Stimulated activated CD4-positive, alpha-beta T cell treated with anti-CD3 and anti-CD28 coated beads, Interleukin-1b, Interleukin-23, amount 100 ng/mL, for 4 hours (primary cell): ENCODE measurements at regions not wholly inside any gene's neighbourhood (a gene's known extent, or its start where the extent isn't known, plus 50 kb on each side); places are given as distances from the start of the nearest gene placed in this dataset.
"Not testable (repeated sequence)": the region's sequence is repeated elsewhere in the genome, so short reads cannot be mapped to it uniquely, and the experiment has no call there.

Source experiments
- DNase-seq, 2 donors: peaks; one replicate each; pipeline ENCODE4 v3.0.0-alpha.2; 2020; ENCODE audit warnings: low read depth in 2 of 2

- no peak for DNase-seq
Measured at GRCh38 chr12:23253191-23253590, 628.2 kb downstream of the ETNK1 start.

DNA sequence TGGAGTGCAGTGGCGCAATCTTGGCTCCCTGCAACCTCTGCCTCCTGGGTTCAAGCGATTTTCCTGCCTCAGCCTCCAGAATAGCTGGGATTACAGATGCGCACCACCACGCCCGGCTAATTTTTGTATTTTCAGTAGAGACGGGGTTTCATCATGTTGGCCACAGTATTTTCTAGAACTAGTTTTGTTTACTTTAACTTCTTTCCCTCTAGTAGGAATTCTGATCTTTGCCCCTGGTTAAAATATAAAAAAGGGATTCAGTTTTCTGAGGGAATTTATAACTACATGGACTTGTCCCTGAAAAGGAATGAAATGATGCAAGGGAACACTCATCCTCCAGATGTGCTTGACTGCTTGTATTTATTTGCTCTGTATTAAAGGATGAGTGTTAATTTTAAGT is 628.9 kb downstream of the ETNK1 start:
- not testable (repeated sequence) for DNase-seq

DNA sequence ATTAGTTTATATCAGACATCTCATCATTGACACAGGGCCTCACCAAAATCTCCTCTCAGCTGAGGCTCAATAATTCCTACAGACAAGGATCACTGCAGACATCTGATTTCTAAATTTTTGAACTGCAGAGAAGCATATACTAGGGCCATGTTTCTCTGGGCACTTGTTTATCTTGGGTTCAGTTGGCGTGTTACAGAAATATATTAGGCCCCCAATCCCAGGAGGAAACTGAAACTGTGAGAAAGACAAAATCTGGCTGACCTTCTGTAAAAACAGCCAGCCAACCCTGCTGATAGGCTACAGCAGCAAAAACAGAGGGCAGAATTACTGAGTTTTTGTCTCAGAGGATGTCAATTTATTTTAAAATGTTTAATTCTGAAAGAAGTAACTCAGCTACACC is 634.6 kb downstream of the ETNK1 start:
- no peak for DNase-seq

DNA sequence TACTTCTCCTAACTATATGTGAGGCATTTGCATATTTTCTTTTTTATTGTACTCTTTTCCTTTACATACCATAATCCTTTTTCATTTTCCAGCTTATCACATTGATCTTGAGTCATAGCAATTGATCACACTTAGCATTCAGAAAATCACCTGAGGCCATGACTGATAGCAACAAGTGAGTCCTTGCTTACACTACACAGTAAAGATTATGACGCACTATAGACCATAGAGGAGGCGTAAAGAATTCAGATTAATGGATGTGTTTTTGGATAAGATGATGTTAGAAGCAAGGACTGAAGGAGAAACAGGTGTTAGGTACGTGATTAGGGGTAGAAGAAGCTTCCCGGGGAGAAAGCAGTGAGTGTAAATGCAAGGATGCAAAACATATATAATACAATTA is 637.7 kb downstream of the ETNK1 start:
- DNase-seq: no peak

DNA sequence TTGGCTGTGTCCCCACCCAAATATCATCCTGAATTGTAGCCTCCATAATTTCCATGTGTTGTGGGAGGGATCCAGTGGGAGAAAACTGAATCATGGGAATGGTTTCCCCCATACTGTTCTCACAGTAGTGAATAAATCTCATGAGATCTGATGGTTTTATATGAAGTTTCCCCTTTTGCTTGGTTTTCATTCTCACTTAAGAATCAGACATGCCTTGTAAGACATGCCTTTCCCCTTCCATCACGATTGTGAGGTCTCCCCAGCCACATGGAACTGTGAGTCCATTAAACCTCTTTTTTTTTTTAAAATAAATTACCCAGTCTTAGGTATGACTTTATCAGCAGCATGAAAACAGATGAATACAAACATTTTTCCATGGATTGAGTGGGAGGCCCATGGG is 652.9 kb downstream of the ETNK1 start:
- DNase-seq: no peak

DNA sequence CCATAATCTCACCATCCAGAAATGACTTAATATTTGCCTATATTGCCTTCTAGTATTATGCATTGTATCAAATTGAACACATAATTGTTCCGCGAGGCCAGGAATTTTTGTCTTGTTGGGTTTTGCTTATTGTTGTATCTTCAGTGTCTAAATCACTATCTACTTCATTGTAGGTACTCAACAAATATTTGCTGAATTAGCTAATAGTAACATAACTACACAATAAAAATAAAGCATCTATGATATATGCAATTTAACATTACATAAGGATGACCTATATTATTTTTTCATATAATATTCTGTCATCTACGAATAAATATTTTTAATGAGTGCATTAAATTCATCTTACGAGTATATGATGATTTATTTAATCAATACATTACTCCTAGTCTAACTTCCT is 656.3 kb downstream of the ETNK1 start:
- DNase-seq: no peak

DNA sequence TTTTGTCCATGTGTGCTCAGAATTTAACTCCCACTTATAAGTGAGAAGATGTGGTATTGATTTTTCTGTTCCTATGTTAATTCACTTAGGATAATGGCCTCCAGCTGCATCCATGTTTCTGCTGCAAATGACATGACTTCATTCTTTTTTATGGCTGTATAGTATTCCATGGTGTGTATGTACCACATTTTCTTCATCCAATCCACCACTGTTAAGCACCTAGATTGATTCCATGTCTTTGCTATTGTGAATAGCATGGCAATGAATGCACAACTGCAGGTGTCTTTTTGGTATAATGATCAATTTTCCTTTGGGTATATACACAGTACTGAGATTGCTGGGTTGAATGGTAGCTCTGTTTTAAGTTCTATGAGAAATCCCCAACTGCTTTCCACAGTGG is 657.7 kb downstream of the ETNK1 start:
- no peak for DNase-seq

DNA sequence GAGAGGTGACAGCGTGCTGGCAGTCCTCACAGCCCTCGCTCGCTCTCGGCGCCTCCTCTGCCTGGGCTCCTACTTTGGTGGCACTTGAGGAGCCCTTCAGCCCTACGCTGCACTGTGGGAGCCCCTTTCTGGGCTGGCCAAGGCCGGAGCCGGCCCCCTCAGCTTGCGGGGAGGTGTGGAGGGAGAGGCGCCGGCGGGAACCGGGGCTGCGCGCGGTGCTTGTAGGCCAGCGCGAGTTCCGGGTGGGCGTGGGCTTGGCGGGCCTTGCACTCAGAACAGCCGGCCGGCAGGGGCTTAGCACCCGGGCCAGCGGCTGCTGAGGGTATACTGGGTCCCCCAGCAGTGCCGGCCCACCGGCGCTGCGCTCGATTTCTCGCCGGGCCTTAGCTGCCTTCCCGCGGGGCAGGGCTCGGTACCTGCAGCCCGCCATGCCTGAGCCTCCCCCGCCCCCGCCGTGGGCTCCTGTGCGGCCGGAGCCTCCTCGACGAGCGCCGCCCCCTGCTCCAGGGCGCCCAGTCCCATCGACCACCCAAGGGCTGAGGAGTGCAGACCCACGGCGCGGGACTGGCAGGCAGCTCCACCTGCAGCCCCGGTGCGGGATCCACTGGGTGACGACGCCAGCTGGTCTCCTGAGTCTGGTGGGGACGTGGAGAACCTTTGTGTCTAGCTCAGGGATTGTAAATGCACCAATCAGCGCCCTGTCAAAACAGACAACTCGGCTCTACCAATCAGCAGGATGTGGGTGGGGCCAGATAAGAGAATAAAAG is 661.0 kb downstream of the ETNK1 start:
- DNase-seq: not testable (repeated sequence)

DNA sequence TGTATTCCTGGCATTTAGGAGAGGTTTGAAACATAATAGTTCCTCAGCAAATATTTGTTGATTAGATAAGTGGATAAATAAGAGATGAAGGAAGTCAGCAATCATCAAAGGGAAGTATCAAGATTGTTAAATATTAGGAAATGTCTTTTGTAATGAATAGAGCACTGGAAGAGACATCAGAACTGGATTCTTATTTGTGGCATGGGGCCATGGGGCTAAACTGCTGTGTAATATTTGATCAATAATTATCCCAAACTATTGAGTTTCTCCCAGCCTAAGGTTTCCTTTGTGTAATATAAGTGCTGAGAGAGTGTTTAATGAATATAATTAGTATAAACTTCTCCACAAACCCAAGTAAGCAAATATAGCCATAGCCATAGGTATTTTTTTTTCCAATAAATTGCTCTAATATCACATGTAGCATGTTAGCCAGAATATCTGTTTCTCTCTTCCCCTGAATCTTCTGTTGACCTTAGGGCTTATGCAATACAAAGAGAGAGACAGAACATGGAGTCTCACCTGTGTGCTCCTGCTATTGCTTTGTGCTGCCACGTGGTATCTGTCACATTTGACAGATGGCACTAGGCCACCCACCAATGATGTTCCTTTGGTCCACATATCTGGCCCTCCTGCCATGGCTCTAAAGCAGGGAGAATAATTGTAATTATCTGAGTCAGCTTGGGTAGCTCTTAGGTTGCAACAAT is 658.7 kb downstream of the SOX5 start:
- no peak for DNase-seq

DNA sequence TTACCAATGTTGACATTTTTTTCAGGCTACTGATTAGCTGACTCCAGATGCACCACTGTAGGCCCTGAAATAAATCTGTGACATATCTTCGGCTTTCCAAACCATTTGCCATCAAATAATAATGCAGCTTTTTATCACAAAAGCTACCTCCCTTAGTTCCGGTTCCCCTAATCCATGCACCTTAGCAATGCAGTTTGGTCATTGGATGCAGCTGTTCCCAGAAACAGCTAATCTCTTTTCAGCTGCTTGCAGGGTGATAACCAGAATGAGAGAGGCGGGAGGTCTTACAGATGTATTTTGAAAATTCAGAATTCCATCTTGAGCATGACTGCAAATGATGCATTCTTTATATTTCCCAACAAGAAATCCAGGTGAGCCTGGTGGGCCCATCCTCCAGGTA is 646.2 kb downstream of the SOX5 start:
- DNase-seq: no peak

DNA sequence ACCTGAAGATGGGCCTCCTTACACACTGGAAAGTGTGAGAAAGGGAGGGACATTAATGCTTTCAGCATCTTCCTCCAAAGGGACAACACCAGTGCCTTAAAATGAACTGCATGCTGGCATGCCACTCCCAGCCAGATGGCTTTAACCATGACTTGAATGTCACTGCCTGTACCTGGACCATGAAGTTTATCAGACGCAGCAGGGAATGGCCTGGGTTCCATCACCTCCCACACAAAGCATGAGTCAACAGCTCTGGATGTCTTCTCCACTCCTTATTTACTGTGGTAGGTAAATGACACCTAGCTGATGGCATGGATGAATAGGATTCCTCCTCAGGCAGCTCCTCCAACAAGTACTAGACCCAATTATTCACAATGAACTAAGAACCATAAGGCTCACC is 645.6 kb downstream of the SOX5 start:
- DNase-seq: no peak

DNA sequence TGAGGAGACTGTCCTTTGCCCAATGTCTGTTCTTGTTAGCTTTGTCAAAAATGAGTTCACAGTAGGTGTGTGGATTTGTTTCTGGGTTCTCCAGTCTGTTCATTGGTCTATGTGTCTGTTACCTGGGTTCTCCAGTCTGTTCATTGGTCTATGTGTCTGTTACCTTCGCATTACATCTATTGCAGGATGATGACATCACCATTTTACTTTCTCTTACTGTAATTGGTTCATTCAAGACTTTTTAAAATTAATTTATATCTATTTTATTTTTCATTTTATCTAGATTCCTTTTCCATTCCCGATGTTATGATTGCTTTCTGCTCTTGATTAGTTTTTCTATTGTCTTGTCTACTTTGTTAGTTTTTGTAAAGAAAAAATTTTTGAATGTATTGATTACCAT is 615.5 kb downstream of the SOX5 start:
- DNase-seq: no peak

DNA sequence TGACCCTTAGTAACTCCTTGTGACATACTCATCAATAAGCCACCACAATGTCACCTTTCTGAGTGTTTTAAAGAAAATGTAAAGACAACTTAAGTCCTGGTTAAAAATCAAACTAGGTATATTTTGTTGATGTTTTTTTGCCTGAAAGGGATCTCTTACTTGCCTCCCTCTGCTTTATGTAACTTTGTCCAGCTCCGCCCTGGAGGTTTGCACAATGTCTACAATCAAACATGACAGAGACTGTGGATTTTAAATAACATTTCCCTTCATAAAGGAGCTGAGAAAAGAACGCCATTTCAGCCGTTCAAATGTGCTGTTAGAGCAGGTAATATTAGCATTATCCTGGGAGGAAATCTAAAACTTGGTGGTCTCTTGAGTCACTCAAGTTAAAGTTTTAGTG is 613.9 kb downstream of the SOX5 start:
- no peak for DNase-seq

DNA sequence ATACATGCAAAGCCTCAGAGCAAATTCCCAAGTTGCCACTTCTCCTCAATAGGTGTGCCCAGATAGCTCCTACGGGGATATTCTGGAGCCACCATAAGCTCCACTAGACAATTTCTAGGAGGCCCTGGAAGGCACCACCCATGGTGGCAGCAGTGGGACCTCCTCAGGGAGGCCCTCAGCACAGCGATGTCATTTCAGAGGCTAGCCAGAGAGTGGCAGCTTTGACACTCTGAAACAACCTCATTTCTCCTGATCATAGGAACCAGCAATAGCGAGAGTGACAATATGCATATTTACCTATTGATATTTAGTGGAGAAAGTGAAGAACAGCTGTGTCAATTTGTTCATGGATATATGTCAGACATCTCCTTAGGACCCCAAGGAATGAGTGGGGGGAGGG is 612.3 kb downstream of the SOX5 start:
- DNase-seq: no peak

DNA sequence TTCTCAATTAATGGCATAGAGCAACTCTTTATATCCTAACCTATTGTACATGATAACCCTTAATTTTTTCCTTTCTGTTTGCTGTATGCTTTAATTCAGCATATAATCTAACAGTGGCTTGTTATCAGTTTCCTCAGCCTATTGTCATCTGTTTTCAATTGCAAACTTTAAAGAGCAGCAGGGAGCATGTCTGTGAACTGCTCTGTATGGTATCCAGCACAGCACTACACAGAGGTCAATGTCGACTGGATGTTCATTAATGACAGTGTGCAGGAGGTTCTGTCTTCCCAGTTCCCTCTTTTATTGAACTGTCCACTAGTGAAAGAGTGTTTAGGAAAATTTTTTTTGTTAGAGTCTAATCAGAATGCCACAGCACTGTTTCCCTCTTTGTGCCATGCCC is 609.1 kb downstream of the SOX5 start:
- DNase-seq: no peak

DNA sequence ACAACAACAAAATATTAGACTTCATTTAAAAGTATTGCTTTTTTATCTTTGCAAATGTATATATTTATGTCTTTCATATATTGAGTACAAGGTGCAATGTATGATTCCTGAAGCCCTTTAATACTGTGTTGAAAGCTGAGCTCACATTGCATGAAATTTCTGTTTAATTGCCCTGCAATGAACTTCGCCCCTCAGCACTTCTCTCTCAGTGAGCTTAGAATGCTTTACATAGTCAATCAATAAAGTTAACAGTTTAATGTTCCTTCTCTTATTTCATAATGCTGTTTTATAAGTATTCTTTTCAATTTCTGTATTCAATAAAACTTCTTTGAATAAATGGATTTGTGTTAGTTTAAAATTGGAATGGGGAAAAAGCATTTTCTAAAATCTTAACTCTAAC is 607.1 kb downstream of the SOX5 start:
- DNase-seq: no peak

DNA sequence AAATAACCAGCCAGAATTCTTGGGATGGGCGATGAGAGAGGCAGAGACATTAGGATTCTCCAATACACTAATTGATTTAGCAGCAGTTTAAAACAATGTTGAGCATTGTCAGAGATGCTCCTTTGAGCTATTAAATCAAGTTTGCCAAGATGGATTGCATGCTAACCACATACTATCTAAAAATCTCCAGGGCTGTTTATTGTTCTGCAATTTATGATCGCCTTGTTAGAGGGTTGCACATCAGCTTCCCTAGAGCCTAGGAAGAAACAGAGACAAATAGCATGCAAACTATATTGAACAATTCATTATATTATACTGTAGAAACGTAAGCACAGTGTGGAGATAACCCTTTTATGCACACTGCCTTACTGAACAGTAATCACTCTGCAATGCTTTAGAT is 599.9 kb downstream of the SOX5 start:
- no peak for DNase-seq

DNA sequence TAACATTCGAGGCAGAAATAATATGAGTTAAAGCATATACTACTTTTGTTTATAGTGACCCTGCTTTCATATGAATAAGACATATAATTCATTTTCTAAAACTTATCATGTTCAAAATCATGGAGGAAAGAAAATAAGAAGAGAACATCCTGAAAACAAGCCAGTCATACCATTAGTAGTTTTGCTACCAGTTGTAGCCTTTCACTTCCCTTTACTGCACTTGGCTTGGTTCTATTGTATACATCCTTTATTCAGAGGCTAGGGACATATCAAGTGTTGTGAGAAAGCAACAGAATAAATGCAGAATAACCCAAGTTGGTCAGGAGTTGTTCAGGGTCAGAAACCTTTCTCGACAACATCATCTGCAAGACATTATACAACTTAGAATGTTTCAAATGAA is 598.7 kb downstream of the SOX5 start:
- no peak for DNase-seq

DNA sequence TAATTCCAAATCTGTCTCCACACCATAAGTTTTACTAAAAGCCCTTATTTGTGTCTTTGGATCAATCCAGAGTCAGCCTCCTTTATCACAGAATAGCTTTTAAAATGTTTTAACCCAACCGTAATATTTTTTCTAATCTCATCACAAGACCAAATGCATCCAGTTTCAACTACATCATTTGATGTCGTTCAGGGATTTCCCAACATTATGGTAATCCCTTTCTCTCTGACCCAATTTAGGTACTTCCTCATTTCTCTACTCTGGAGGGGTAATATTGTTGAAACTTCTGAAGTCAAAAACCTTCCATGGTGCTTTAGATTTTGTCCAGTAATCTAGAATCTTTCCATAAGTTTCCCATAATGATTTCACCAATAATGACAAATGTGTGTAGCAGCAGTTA is 596.8 kb downstream of the SOX5 start:
- DNase-seq: no peak

DNA sequence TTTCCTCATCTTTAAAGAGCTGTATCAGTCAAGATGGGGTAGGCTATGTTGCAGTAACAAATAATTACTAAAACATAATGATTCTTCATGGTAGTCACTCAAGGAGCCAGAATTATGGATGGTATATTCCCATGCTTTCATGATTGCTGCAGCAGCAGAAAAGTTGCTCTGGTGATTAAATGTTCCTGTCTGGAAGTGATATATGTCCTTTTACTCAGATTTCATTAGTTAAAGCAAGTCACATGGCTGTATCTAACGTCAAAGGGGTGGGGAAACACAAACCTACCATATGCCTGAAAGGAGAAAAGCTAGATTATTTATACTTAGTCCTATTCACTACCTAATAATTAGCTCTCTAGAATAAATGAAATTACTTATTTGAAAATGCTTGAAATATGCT is 594.7 kb downstream of the SOX5 start:
- no peak for DNase-seq

DNA sequence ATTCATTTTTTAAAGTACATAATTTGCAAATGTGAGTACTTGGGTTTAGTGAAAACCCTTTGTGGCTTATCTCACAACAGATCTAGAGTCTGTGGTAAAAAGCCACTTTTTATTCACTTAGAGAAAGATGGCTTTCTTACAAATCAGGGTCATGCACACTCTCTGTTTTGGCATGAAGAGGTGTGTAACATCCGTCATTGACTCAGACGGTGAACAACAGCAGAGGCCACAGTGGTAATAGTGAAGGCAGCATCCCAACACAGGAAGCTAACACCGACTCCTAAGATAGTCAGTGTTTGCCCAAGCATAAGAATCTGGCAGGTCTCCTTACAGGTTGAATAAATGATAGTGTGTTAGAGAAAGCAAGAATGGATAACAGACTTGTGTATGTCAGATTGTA is 593.0 kb downstream of the SOX5 start:
- no peak for DNase-seq

- DNase-seq: no peak
Measured at GRCh38 chr12:23356927-23357708, 592.4 kb downstream of the SOX5 start.
